ENCODE measurements at regions not wholly inside any gene's neighbourhood (a gene's known extent, or its start where the extent isn't known, plus 50 kb on each side); places are given as distances from the start of the nearest gene placed in this dataset.

DNA sequence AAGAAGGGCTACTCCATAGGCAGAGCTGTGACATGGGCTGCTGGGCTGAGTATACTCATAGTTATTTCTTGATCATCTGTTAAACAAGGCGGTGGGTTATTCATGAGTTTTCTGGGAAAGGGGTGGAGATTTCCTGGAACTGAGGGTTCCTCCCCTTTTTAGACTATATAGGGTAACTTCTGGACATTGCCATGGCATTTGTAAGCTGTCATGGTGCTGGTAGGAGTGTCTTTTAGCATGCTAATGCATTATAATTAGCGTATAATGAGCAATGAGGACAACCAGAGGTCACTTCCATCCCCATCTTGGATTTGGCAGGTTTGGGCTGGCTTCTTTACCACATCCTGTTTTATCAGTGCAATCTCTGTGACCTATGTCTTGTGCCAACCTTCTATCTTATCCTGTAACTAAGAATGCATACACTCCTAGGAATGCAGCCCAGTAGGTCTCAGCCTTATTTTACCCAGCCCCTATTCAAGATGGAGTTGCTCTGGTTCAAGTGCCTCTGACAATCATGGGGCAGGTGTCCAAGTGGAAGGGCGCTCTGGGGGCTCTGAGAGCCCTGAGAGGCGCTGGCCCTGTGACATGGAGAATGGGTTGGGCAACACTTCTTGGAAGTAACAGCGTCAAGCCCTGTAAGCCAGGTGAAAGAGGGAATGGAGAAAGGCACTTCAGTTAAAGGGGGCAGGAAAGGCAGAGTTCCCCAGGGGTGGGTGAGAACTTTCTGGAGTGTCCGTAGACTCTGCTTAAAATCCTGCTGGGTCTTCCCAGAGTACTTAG lies 354.2 kb upstream of the SULF2 start:
- H3K27me3 ChIP-seq (ENCODE audit: control insufficient read depth, insufficient read depth, low read length): no peaks in the 10 kb centered on the region
- H3K4me3 ChIP-seq (ENCODE audit: low read length in 3 of 3): no peak overlapping the region
- peaks cover 0 to 11% (median 3%) of the 10 kb centered on the region in 3 donors for H3K9me3 ChIP-seq (ENCODE audit: control insufficient read depth in 2 of 3, insufficient read depth in 1 of 3, low read length in 3 of 3)
- FAIRE-seq: no peak
- H3K9ac ChIP-seq (ENCODE audit: low read length in 3 of 3): no peak overlapping the region
- H3K36me3 ChIP-seq (ENCODE audit: control insufficient read depth in 2 of 3, insufficient read depth in 3 of 3, low read length in 3 of 3): no peaks in the 10 kb centered on the region
- peak in 1 of 5 donors; percentile 27 for DNase-seq
- TF ChIP-seq, protein P1, sequence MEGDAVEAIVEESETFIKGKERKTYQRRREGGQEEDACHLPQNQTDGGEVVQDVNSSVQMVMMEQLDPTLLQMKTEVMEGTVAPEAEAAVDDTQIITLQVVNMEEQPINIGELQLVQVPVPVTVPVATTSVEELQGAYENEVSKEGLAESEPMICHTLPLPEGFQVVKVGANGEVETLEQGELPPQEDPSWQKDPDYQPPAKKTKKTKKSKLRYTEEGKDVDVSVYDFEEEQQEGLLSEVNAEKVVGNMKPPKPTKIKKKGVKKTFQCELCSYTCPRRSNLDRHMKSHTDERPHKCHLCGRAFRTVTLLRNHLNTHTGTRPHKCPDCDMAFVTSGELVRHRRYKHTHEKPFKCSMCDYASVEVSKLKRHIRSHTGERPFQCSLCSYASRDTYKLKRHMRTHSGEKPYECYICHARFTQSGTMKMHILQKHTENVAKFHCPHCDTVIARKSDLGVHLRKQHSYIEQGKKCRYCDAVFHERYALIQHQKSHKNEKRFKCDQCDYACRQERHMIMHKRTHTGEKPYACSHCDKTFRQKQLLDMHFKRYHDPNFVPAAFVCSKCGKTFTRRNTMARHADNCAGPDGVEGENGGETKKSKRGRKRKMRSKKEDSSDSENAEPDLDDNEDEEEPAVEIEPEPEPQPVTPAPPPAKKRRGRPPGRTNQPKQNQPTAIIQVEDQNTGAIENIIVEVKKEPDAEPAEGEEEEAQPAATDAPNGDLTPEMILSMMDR (IDR thresholded peaks at IDR 0.05; ENCODE audit: borderline replicate concordance, extremely low read depth, insufficient read depth): no peak
- H3K4me1 ChIP-seq (ENCODE audit: control insufficient read depth in 2 of 3, insufficient read depth in 2 of 3, low read depth in 1 of 3, low read length in 3 of 3): no peaks in the 10 kb centered on the region
- intact Hi-C loops (cut with DNase I): no loop called here
- no peak overlapping the region for H3K27ac ChIP-seq (ENCODE audit: low read depth in 2 of 2, low read length in 2 of 2)

DNA sequence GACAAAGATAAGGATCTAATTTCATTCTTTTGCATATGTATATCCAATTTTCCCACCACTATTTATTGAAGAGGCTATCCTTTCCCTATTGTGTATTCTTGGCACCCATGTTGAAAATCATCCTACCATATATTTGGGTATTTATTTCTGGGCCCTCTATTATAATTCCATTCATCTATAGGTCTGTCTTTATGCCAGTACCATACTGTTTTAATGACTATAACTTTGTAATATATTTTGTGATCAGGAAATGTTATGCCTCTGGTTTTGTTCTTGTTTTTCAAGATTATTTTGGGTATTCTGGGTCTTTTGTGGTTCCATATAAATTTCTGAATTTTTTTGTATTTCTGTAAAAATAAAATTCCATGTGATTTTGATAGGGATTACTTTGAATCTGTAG lies 347.6 kb upstream of the SULF2 start:
- no peak for FAIRE-seq

DNA sequence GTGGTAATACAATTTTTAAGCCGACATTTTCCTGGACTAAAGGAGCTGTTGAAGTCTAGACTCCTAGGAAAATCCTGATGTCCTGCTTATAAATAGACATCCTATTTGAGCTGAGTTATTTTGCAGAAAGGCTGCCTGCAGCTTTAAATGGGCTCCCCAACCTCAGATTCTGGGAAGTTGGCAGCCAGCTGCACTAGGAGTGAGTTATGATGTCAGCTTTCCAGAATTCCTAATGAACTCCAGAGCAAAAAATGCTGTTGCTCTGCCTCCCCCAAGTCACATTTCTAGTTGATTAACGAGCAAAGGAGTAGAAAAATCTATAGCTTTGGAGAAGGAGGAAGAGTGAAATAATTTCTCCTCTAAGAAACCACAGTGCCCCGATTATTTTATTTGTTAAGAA lies 346.3 kb upstream of the SULF2 start:
- TF ChIP-seq, protein P1 (IDR thresholded peaks at IDR 0.05; ENCODE audit: borderline replicate concordance, extremely low read depth, insufficient read depth): no peak
- peak in 3 of 5 donors; percentile 62 to 93 (median 82) for DNase-seq
- Histone ChIP-seq H3K4me1 (ENCODE audit: control insufficient read depth in 2 of 3, insufficient read depth in 2 of 3, low read depth in 1 of 3, low read length in 3 of 3) (peaks cover 0 to 3% (median 0%) of the 10 kb centered on the region in 3 donors), H3K9me3 (ENCODE audit: control insufficient read depth in 2 of 3, insufficient read depth in 1 of 3, low read length in 3 of 3) (peaks cover 0 to 9% (median 4%) of the 10 kb centered on the region in 3 donors), H3K36me3 (ENCODE audit: control insufficient read depth in 2 of 3, insufficient read depth in 3 of 3, low read length in 3 of 3) (no peaks in the 10 kb centered on the region), H3K4me3 (ENCODE audit: low read length in 3 of 3) (no peak overlapping the region), H3K27me3 (ENCODE audit: control insufficient read depth, insufficient read depth, low read length) (no peaks in the 10 kb centered on the region), H3K9ac (ENCODE audit: low read length in 3 of 3) (no peak overlapping the region), H3K27ac (ENCODE audit: low read depth in 2 of 2, low read length in 2 of 2) (no peak overlapping the region)
- intact Hi-C loops (cut with DNase I): no loop called here
- FAIRE-seq: no peak

More for the DNA sequence above, 347.6 kb upstream of the SULF2 start:
- intact Hi-C loops (cut with DNase I): no loop called here
- no peak for DNase-seq
- no peaks in the 10 kb centered on the region for H3K36me3 ChIP-seq (ENCODE audit: control insufficient read depth in 2 of 3, insufficient read depth in 3 of 3, low read length in 3 of 3)
- no peaks in the 10 kb centered on the region for H3K27me3 ChIP-seq (ENCODE audit: control insufficient read depth, insufficient read depth, low read length)
- peaks cover 0 to 9% (median 4%) of the 10 kb centered on the region in 3 donors for H3K9me3 ChIP-seq (ENCODE audit: control insufficient read depth in 2 of 3, insufficient read depth in 1 of 3, low read length in 3 of 3)
- H3K27ac ChIP-seq (ENCODE audit: low read depth in 2 of 2, low read length in 2 of 2): no peak overlapping the region
- H3K9ac ChIP-seq (ENCODE audit: low read length in 3 of 3): no peak overlapping the region
- TF ChIP-seq, protein P1 (IDR thresholded peaks at IDR 0.05; ENCODE audit: borderline replicate concordance, extremely low read depth, insufficient read depth): no peak
- H3K4me1 ChIP-seq (ENCODE audit: control insufficient read depth in 2 of 3, insufficient read depth in 2 of 3, low read depth in 1 of 3, low read length in 3 of 3): peaks cover 0 to 3% (median 0%) of the 10 kb centered on the region in 3 donors
- H3K4me3 ChIP-seq (ENCODE audit: low read length in 3 of 3): no peak overlapping the region
